SK-N-MC (cell line): ENCODE measurements at regions not wholly inside any gene's neighbourhood (a gene's known extent, or its start where the extent isn't known, plus 50 kb on each side); places are given as distances from the start of the nearest gene placed in this dataset.

Experiments used
- EZH2 ChIP-seq: fragments of 200-600 bp; sonication (generic); IDR thresholded peaks from one replicate; pipeline ENCODE4 v1.6.1; 2017; ENCODE audit warnings: antibody characterized with exemption
- POLR2AphosphoS5 ChIP-seq: IDR thresholded peaks from 2 replicates; pipeline ENCODE4 v1.6.1; 2012; ENCODE audit warnings: mild to moderate bottlenecking, low read depth, low read length, borderline replicate concordance

DNA sequence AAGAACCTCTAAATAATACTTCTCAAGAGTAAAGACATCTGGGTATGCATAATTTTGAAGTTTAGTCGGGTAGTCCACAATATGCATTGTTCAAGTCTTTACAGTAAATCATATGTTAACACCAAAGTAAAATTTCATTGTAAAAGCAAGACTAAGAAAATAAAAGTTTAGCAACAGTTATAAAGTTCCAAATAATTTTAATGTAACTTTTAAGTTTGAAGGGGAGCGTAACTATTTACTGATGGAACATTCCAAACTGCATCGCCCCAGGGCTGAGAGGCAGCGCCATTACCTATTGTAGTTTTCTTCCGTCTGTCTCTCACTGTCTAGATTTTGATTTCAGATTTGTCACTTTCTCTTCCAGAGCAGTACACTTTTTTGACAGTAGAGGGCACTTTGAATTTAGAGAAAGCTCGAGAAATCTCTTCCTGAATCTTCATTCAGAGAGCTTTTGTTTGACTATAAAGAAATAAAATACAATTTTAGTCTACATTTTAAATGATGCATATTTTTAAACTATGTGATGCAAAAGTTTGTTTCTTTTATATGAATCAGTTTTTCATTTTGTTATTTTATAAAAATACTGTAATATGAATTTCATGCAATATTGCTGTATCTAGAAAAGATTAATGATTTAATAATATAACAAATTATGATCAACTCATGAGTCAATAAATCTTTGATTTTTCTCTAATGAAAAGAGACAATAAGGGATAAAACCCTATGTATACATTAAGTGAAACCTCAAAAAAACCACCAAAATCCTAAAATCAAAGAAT, 389.8 kb downstream of the FIGN start:
- no peak for TF ChIP-seq POLR2AphosphoS5
- no peak for TF ChIP-seq EZH2
